IPS-18a (cell line): ENCODE measurements at regions not wholly inside any gene's neighbourhood (a gene's known extent, or its start where the extent isn't known, plus 50 kb on each side); places are given as distances from the start of the nearest gene placed in this dataset.
"Not testable (repeated sequence)": the region's sequence is repeated elsewhere in the genome, so short reads cannot be mapped to it uniquely, and the experiment has no call there.

ENCODE experiments used
- H3K27ac ChIP-seq: one replicate; pipeline ENCODE4 v1.5.1; 2013; ENCODE audit warnings: low read length
- H3K27me3 ChIP-seq: one replicate; pipeline ENCODE4 v1.6.1; 2013; ENCODE audit warnings: mild to moderate bottlenecking, low read length; ENCODE audit not compliant: control insufficient read depth, insufficient read depth
- H3K36me3 ChIP-seq: one replicate; pipeline ENCODE4 v1.6.1; 2013; ENCODE audit warnings: low read depth, low read length; ENCODE audit not compliant: control insufficient read depth
- H3K4me1 ChIP-seq: one replicate; pipeline ENCODE4 v1.6.1; 2013; ENCODE audit warnings: low read depth, low read length; ENCODE audit not compliant: control insufficient read depth
- H3K4me3 ChIP-seq: one replicate; pipeline ENCODE4 v1.5.1; 2013; ENCODE audit warnings: low read length
- H3K9ac ChIP-seq: one replicate; pipeline ENCODE4 v1.6.1; 2013; ENCODE audit warnings: mild to moderate bottlenecking, low read length, moderate library complexity
- H3K9me3 ChIP-seq: one replicate; pipeline ENCODE4 v1.6.1; 2013; ENCODE audit warnings: low read depth, low read length; ENCODE audit not compliant: control insufficient read depth

- H3K4me3 ChIP-seq, result no peak overlapping the region
- H3K36me3 ChIP-seq, result no peaks in the 10 kb centered on the region
- H3K9ac ChIP-seq, result no peak overlapping the region
- no peaks in the 10 kb centered on the region for H3K9me3 ChIP-seq
- no peaks in the 10 kb centered on the region for H3K4me1 ChIP-seq
- no peaks in the 10 kb centered on the region for H3K27me3 ChIP-seq
- no peak overlapping the region for H3K27ac ChIP-seq
Measured at GRCh38 chr7:152905949-152906348, 146.4 kb downstream of the ACTR3B start.

- no peak overlapping the region for H3K27ac ChIP-seq
- no peaks in the 10 kb centered on the region for H3K9me3 ChIP-seq
- H3K4me1 ChIP-seq, result no peaks in the 10 kb centered on the region
- H3K27me3 ChIP-seq, result no peaks in the 10 kb centered on the region
- no peak overlapping the region for H3K9ac ChIP-seq
- H3K36me3 ChIP-seq, result no peaks in the 10 kb centered on the region
- H3K4me3 ChIP-seq, result no peak overlapping the region
Measured at GRCh38 chr7:152907042-152907761, 147.7 kb downstream of the ACTR3B start.

- Histone ChIP-seq H3K9ac (no peak overlapping the region), H3K4me3 (no peak overlapping the region), H3K9me3 (no peaks in the 10 kb centered on the region), H3K36me3 (no peaks in the 10 kb centered on the region), H3K27me3 (no peaks in the 10 kb centered on the region), H3K27ac (no peak overlapping the region), H3K4me1 (no peaks in the 10 kb centered on the region)
Measured at GRCh38 chr7:152909280-152909679, 149.7 kb downstream of the ACTR3B start.

- Histone ChIP-seq H3K4me1 (no peaks in the 10 kb centered on the region), H3K27me3 (no peaks in the 10 kb centered on the region), H3K27ac (no peak overlapping the region), H3K4me3 (no peak overlapping the region), H3K36me3 (no peaks in the 10 kb centered on the region), H3K9ac (no peak overlapping the region), H3K9me3 (no peaks in the 10 kb centered on the region)
Measured at GRCh38 chr7:152909683-152910544, 150.4 kb downstream of the ACTR3B start.

- no peak overlapping the region for H3K4me3 ChIP-seq
- H3K9me3 ChIP-seq, result no peaks in the 10 kb centered on the region
- no peaks in the 10 kb centered on the region for H3K36me3 ChIP-seq
- no peaks in the 10 kb centered on the region for H3K4me1 ChIP-seq
- no peak overlapping the region for H3K27ac ChIP-seq
- no peaks in the 10 kb centered on the region for H3K27me3 ChIP-seq
- no peak overlapping the region for H3K9ac ChIP-seq
Measured at GRCh38 chr7:152910545-152911225, 151.1 kb downstream of the ACTR3B start.

GRCh38 chr7:152911226-152911560 is 151.6 kb downstream of the ACTR3B start:
- no peak overlapping the region for H3K9ac ChIP-seq
- no peak overlapping the region for H3K4me3 ChIP-seq
- H3K27me3 ChIP-seq, result no peaks in the 10 kb centered on the region
- no peak overlapping the region for H3K27ac ChIP-seq
- H3K36me3 ChIP-seq, result no peaks in the 10 kb centered on the region
- no peaks in the 10 kb centered on the region for H3K4me1 ChIP-seq
- H3K9me3 ChIP-seq, result no peaks in the 10 kb centered on the region

- Histone ChIP-seq H3K4me1 (no peaks in the 10 kb centered on the region), H3K9ac (no peak overlapping the region), H3K9me3 (no peaks in the 10 kb centered on the region), H3K4me3 (no peak overlapping the region), H3K27ac (no peak overlapping the region), H3K27me3 (no peaks in the 10 kb centered on the region), H3K36me3 (no peaks in the 10 kb centered on the region)
Measured at GRCh38 chr7:152911922-152912321, 152.4 kb downstream of the ACTR3B start.

- Histone ChIP-seq H3K4me3 (no peak overlapping the region), H3K4me1 (no peaks in the 10 kb centered on the region), H3K27ac (no peak overlapping the region), H3K9me3 (no peaks in the 10 kb centered on the region), H3K27me3 (no peaks in the 10 kb centered on the region), H3K9ac (no peak overlapping the region), H3K36me3 (no peaks in the 10 kb centered on the region)
Measured at GRCh38 chr7:152912511-152912910, 153.0 kb downstream of the ACTR3B start.

- H3K4me1 ChIP-seq, result no peaks in the 10 kb centered on the region
- H3K27ac ChIP-seq, result no peak overlapping the region
- H3K27me3 ChIP-seq, result no peaks in the 10 kb centered on the region
- H3K9ac ChIP-seq, result no peak overlapping the region
- H3K9me3 ChIP-seq, result no peaks in the 10 kb centered on the region
- H3K4me3 ChIP-seq, result no peak overlapping the region
- H3K36me3 ChIP-seq, result no peaks in the 10 kb centered on the region
Measured at GRCh38 chr7:152913492-152913891, 153.9 kb downstream of the ACTR3B start.

- no peaks in the 10 kb centered on the region for H3K9me3 ChIP-seq
- H3K36me3 ChIP-seq, result no peaks in the 10 kb centered on the region
- H3K4me3 ChIP-seq, result no peak overlapping the region
- no peak overlapping the region for H3K27ac ChIP-seq
- no peaks in the 10 kb centered on the region for H3K27me3 ChIP-seq
- H3K9ac ChIP-seq, result no peak overlapping the region
- H3K4me1 ChIP-seq, result no peaks in the 10 kb centered on the region
Measured at GRCh38 chr7:152914014-152914844, 154.7 kb downstream of the ACTR3B start.

- not testable (repeated sequence) for H3K9me3 ChIP-seq, H3K4me1 ChIP-seq, H3K4me3 ChIP-seq, H3K36me3 ChIP-seq, H3K27ac ChIP-seq, H3K9ac ChIP-seq, H3K27me3 ChIP-seq
Measured at GRCh38 chr7:152914845-152915102, 155.2 kb downstream of the ACTR3B start.
